ENCODE measurements at regions not wholly inside any gene's neighbourhood (a gene's known extent, or its start where the extent isn't known, plus 50 kb on each side); places are given as distances from the start of the nearest gene placed in this dataset.
"Not testable (repeated sequence)": the region's sequence is repeated elsewhere in the genome, so short reads cannot be mapped to it uniquely, and the experiment has no call there.

- no peak for DNase-seq (ENCODE audit: low spot score)
Measured at GRCh38 chr11:87639753-87640364, 535.4 kb downstream of the RAB38 start.

DNA sequence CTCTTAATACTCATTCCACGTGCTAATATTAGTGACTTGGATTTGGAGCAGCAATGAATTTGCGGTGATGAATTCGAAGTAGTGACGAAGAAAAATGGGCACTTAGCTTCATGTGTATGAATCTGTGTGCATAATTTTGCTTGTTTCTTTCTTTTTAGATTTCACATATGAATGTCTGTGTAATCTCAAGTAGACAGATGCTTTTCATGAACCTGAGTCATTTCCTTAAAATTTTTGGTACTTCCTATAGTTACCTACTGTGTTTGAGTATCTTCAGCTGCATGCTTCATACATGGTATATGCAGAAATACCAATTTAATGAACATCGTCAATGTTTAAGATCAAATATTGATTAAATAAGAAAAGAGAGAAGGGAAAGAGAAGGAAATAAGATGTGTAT, 540.2 kb downstream of the RAB38 start:
- no peak for DNase-seq (ENCODE audit: low spot score)

GRCh38 chr11:87634331-87634730, 540.9 kb downstream of the RAB38 start:
- DNase-seq (ENCODE audit: low spot score): no peak

- no peak for DNase-seq (ENCODE audit: low spot score)
Measured at GRCh38 chr11:87628957-87629356, 546.3 kb downstream of the RAB38 start.

GRCh38 chr11:87628026-87628580, 547.1 kb downstream of the RAB38 start:
- DNase-seq (ENCODE audit: low spot score): no peak

DNA sequence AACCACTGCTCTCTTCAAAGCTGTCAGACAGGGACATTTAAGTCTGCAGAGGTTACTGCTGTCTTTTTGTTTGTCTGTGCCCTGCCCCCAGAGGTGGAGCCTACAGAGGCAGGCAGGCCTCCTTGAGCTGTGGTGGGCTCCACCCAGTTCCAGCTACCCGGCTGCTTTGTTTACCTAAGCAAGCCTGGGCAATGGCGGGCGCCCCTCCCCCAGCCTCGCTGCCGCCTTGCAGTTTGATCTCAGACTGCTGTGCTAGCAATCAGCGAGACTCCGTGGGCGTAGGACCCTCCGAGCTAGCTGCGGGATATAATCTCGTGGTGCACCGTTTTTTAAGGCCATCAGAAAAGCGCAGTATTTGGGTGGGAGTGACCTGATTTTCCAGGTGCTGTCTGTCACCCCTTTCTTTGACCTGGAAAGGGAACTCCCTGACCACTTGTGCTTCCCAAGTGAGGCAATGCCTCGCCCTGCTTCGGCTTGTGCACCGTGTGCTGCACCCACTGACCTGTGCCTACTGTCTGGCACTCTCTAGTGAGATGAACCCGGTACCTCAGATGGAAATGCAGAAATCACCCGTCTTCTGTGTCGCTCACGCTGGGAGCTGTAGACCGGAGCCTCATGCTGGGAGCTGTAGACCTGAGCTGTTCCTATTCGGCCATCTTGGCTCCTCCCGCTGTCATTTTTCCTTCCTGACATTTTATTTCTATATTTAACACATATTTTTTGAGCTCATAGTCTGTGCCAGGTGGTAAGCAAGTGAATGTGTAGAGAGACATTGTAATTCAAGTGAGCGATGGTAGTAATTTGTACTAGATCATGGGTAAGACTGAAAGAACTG, 551.5 kb downstream of the RAB38 start:
- DNase-seq (ENCODE audit: low spot score): not testable (repeated sequence)

- no peak for DNase-seq (ENCODE audit: low spot score)
Measured at GRCh38 chr11:87616511-87616910, 558.7 kb downstream of the RAB38 start.

- no peak for DNase-seq (ENCODE audit: low spot score)
Measured at GRCh38 chr11:87604350-87604749, 566.6 kb downstream of the TMEM135 start.

- no peak for DNase-seq (ENCODE audit: low spot score)
Measured at GRCh38 chr11:87603887-87604286, 566.2 kb downstream of the TMEM135 start.

GRCh38 chr11:87602776-87603175, 565.0 kb downstream of the TMEM135 start:
- DNase-seq (ENCODE audit: low spot score): no peak

GRCh38 chr11:87600938-87601337, 563.2 kb downstream of the TMEM135 start:
- no peak for DNase-seq (ENCODE audit: low spot score)

- no peak for DNase-seq (ENCODE audit: low spot score)
Measured at GRCh38 chr11:87597725-87598124, 560.0 kb downstream of the TMEM135 start.

- DNase-seq (ENCODE audit: low spot score): no peak
Measured at GRCh38 chr11:87596176-87596575, 558.4 kb downstream of the TMEM135 start.

GRCh38 chr11:87589082-87589481, 551.3 kb downstream of the TMEM135 start:
- no peak for DNase-seq (ENCODE audit: low spot score)

- DNase-seq (ENCODE audit: low spot score): not testable (repeated sequence)
Measured at GRCh38 chr11:87585613-87586012, 547.9 kb downstream of the TMEM135 start.

- no peak for DNase-seq (ENCODE audit: low spot score)
Measured at GRCh38 chr11:87583931-87584330, 546.2 kb downstream of the TMEM135 start.

DNA sequence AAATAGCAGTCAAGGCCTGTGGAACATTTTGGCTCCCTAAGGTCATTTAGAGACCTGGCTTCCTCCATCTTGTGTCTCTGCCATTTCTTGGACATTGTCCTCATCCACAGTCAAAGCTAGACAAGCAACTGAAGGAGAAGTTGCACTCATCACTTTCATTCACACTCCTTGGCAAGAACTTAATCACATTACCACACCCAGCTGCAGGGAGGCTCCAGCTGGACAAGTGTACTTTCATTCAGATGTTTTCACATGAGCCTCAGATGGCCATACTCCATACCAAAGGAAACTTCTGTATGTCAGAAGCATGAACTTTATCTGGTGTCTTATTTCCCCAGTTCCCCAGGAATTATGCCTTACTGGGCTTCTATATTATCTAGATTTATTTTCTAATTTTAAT, 537.4 kb downstream of the TMEM135 start:
- no peak for DNase-seq (ENCODE audit: low spot score)

- no peak for DNase-seq (ENCODE audit: low spot score)
Measured at GRCh38 chr11:87574193-87574592, 536.5 kb downstream of the TMEM135 start.

DNA sequence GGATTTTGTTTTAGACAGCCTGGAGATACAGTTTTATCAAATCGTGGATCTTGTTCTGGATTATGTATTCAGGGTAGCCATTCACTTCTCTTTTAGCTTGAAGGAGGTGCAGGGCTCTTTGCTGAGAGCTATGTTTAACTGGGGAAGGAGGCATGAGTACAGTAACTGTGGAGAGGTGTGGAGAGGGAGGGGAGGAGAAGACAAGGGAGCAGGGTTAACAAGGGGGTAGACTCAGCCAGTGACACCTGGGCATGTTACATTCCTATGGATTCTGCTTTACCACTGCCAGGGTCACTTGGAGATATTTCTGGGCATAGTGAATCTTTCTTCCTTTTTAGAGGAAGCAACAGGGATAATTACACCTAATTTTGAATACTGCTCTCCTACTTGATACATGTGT, 536.0 kb downstream of the TMEM135 start:
- no peak for DNase-seq (ENCODE audit: low spot score)

DNA sequence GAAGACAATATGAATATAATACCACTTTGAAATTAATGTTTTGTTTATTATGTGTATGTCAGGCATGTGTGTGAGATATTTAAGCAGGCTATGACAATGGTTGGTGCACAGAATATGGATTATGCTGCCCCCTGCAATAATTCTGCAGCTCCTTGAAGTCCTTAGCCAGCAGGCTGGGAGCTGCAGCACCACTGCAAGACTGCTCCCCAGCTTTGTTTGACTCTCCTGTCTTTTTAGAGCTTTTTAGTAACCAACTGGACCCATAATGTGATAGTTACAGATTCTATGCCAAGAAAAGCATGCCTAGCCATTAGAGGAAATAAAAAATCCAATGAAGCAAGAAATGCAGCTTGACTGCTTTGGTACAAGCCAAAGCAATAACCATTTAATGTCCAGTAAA, 535.1 kb downstream of the TMEM135 start:
- DNase-seq (ENCODE audit: low spot score): no peak

- DNase-seq (ENCODE audit: low spot score): no peak
Measured at GRCh38 chr11:87560352-87560751, 522.6 kb downstream of the TMEM135 start.

DNA sequence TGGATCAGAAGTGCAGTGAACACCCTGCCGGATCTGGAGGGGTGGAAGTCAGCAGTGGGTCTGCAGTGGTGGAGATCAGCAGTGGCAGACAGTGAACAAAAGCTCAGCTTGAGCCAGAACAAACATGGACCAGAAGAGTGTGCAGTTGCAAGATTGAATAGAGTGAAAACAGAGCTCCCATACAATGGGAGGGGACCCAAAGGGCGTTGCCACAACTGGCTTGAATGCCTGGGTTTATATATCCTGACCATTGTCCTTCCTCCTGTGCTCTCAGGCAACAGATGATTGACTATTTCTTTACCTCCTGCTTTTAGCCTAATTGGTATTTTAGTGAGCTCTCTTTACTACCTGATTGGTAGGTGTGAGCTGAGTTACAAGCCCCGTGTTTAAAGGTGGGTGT, 522.1 kb downstream of the TMEM135 start:
- DNase-seq (ENCODE audit: low spot score): not testable (repeated sequence)

DNA sequence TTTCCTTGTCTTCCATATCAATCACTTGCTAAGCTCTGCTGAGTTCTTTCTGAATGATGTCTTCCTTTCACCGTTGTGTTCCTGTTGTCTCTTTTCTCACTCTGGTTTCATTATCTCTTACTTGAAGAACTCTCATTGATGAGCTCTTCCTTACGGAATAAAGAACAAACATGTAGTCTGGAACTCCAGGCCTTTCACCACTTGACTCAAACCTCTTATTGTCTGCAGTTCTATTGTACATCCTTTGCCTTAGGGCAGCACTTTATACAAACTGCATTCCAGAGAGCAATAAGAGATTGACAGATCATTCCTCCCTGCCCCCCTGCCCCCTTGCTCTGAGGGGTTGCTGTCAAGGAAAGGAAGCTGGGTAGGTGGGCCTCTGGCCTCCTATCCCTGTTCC, 517.4 kb downstream of the TMEM135 start:
- no peak for DNase-seq (ENCODE audit: low spot score)

All from CD4-positive, alpha-beta T cell treated with Interleukin-15 for 4 hours (primary cell).